IMR-90 (cell line): ENCODE measurements at regions not wholly inside any gene's neighbourhood (a gene's known extent, or its start where the extent isn't known, plus 50 kb on each side); places are given as distances from the start of the nearest gene placed in this dataset.

Source experiments
- ATAC-seq: fragments of 200-7000 bp; cut with Tn5 transposase; 2 replicates; pipeline ENCODE4 v1.9.1; 2020; ENCODE audit warnings: low read depth, mild to moderate bottlenecking, moderate library complexity
- BruUV-seq: library from RNA; stranded (reverse); fragments of 400-500 nt; replicated peaks from 2 replicates; lab custom pipeline; 2021; lab: Mats Ljungman, UMichigan
- CTCF ChIA-PET: fragments of 300-600 bp; formaldehyde crosslinking; extraction: SDS; loops from one replicate; lab custom pipeline; 2021; ENCODE audit warnings: antibody characterized with exemption; lab: Yijun Ruan, JAX
- POLR2A ChIA-PET: fragments of 300-600 bp; sonication (Branson Sonifier 250); formaldehyde crosslinking; loops from one replicate; lab custom pipeline; 2022; ENCODE audit warnings: antibody characterized with exemption; ENCODE audit not compliant: unreplicated experiment; lab: Charles Lee
- DNase-seq: peaks from one replicate; pipeline ENCODE4 v3.0.0; 2013
- H2AFZ ChIP-seq: replicated peaks from 2 replicates; pipeline ENCODE3; 2013; ENCODE audit warnings: low read length, mild to moderate bottlenecking; ENCODE audit not compliant: poor library complexity
- H2AK5ac ChIP-seq: 2 replicates; pipeline ENCODE4 v1.6.1; 2013; ENCODE audit warnings: low read depth, low read length, inconsistent platforms
- H2AK9ac ChIP-seq: replicated peaks from 2 replicates; pipeline ENCODE3; 2013; ENCODE audit warnings: mild to moderate bottlenecking, low read depth, low read length, moderate library complexity; ENCODE audit not compliant: poor library complexity
- H2BK120ac ChIP-seq: 2 replicates; pipeline ENCODE4 v1.6.1; 2013; ENCODE audit warnings: low read depth, low read length, inconsistent platforms
- H2BK15ac ChIP-seq: 3 replicates; pipeline ENCODE4 v1.6.1; 2013; ENCODE audit warnings: low read depth, low read length, inconsistent platforms
- H2BK20ac ChIP-seq: 2 replicates; pipeline ENCODE4 v1.6.1; 2013; ENCODE audit warnings: low read depth, mild to moderate bottlenecking, inconsistent platforms, low read length, moderate library complexity
- H2BK5ac ChIP-seq: 2 replicates; pipeline ENCODE4 v1.6.1; 2013; ENCODE audit warnings: mild to moderate bottlenecking, low read depth, low read length, inconsistent platforms; ENCODE audit not compliant: poor library complexity, severe bottlenecking
- H3K14ac ChIP-seq: replicated peaks from 2 replicates; pipeline ENCODE4 v1.6.1; 2013; ENCODE audit warnings: low read depth, low read length, inconsistent platforms
- H3K18ac ChIP-seq: 2 replicates; pipeline ENCODE4 v1.6.1; 2013; ENCODE audit warnings: low read depth, low read length, control low read depth
- H3K23ac ChIP-seq: 2 replicates; pipeline ENCODE4 v1.6.1; 2013; ENCODE audit warnings: low read depth, low read length, inconsistent platforms
- H3K27ac ChIP-seq: 2 replicates; pipeline ENCODE4 v1.5.1; 2013; ENCODE audit warnings: mild to moderate bottlenecking, control low read depth, low read length; ENCODE audit not compliant: insufficient read depth
- H3K27me3 ChIP-seq: 2 replicates; pipeline ENCODE4 v1.6.1; 2013; ENCODE audit warnings: low read length; ENCODE audit not compliant: control insufficient read depth, insufficient read depth
- H3K36me3 ChIP-seq: 2 replicates; pipeline ENCODE4 v1.6.1; 2013; ENCODE audit warnings: low read length, mixed read lengths; ENCODE audit not compliant: control insufficient read depth, insufficient read depth
- H3K4ac ChIP-seq: 2 replicates; pipeline ENCODE4 v1.6.1; 2013; ENCODE audit warnings: low read depth, low read length, inconsistent platforms
- H3K4me1 ChIP-seq: 2 replicates; pipeline ENCODE4 v1.6.1; 2013; ENCODE audit warnings: low read length, mixed read lengths; ENCODE audit not compliant: control insufficient read depth, insufficient read depth
- H3K4me2 ChIP-seq: 2 replicates; pipeline ENCODE4 v1.6.1; 2013; ENCODE audit warnings: low read depth, mild to moderate bottlenecking, control low read depth, low read length, moderate library complexity
- H3K4me3 ChIP-seq: 2 replicates; pipeline ENCODE4 v1.5.1; 2013; ENCODE audit warnings: low read depth, mild to moderate bottlenecking, control low read depth, low read length, moderate library complexity; ENCODE audit not compliant: insufficient read depth
- H3K56ac ChIP-seq: 2 replicates; pipeline ENCODE4 v1.6.1; 2013; ENCODE audit warnings: low read length, inconsistent platforms; ENCODE audit not compliant: insufficient read depth; ENCODE audit errors: extremely low read depth
- H3K79me1 ChIP-seq, 2 experiments: 2 replicates each; pipeline ENCODE4 v1.6.1; 2013; ENCODE audit warnings: low read length in 2 of 2, inconsistent platforms in 1 of 2, low read depth in 1 of 2
- H3K9ac ChIP-seq: 2 replicates; pipeline ENCODE4 v1.6.1; 2013; ENCODE audit warnings: low read depth, low read length, control low read depth
- H3K9me1 ChIP-seq: 2 replicates; pipeline ENCODE4 v1.6.1; 2013; ENCODE audit warnings: low read length, inconsistent platforms; ENCODE audit not compliant: insufficient read depth
- H3K9me3 ChIP-seq: 2 replicates; pipeline ENCODE4 v1.6.1; 2013; ENCODE audit warnings: low read length; ENCODE audit not compliant: control insufficient read depth, insufficient read depth
- H4K20me1 ChIP-seq: 2 replicates; pipeline ENCODE4 v1.6.1; 2013; ENCODE audit warnings: low read length, inconsistent platforms; ENCODE audit not compliant: insufficient read depth
- H4K5ac ChIP-seq: 2 replicates; pipeline ENCODE4 v1.6.1; 2013; ENCODE audit warnings: mild to moderate bottlenecking, low read depth, low read length, control low read depth
- H4K8ac ChIP-seq, 2 experiments: 2 replicates each; pipeline ENCODE4 v1.6.1; 2013; ENCODE audit warnings: low read depth in 2 of 2, low read length in 2 of 2, control low read depth in 1 of 2, inconsistent platforms in 1 of 2
- H4K91ac ChIP-seq: 2 replicates; pipeline ENCODE4 v1.6.1; 2013; ENCODE audit warnings: low read depth, low read length, inconsistent platforms; ENCODE audit not compliant: insufficient read depth
- BHLHE40 ChIP-seq: fragments of 150-350 bp; IDR thresholded peaks from 2 replicates; pipeline ENCODE4 v1.6.1; 2016; ENCODE audit warnings: mild to moderate bottlenecking, low read depth, low read length
- CHD1 ChIP-seq: IDR thresholded peaks from 2 replicates; pipeline ENCODE4 v1.6.1; 2012; ENCODE audit warnings: low read depth, low read length, improper control_type of control experiment
- ELK1 ChIP-seq: fragments of 150-350 bp; IDR thresholded peaks from 2 replicates; pipeline ENCODE4 v1.6.1; 2016; ENCODE audit warnings: low read depth, mild to moderate bottlenecking, low read length, moderate library complexity, borderline replicate concordance
- MAFK ChIP-seq: IDR thresholded peaks from 2 replicates; pipeline ENCODE4 v1.6.1; 2012; ENCODE audit warnings: low read depth, low read length, improper control_type of control experiment
- MAZ ChIP-seq: IDR thresholded peaks from 2 replicates; pipeline ENCODE4 v1.6.1; 2012; ENCODE audit warnings: low read depth, mild to moderate bottlenecking, low read length, improper control_type of control experiment, moderate library complexity, borderline replicate concordance
- MXI1 ChIP-seq: IDR thresholded peaks from 2 replicates; pipeline ENCODE4 v1.6.1; 2012; ENCODE audit warnings: low read depth, mild to moderate bottlenecking, low read length, moderate library complexity, borderline replicate concordance
- NFE2L2 ChIP-seq: fragments of 150-350 bp; IDR thresholded peaks from 2 replicates; pipeline ENCODE4 v1.6.1; 2016; ENCODE audit warnings: low read depth, mild to moderate bottlenecking, low read length
- RAD21 ChIP-seq: IDR thresholded peaks from 2 replicates; pipeline ENCODE4 v1.6.1; 2012; ENCODE audit warnings: low read length, improper control_type of control experiment
- RFX5 ChIP-seq: IDR thresholded peaks from 2 replicates; pipeline ENCODE4 v1.8.0; 2012; ENCODE audit warnings: low read depth, mild to moderate bottlenecking, low read length, moderate library complexity
- SMC3 ChIP-seq: fragments of 150-350 bp; IDR thresholded peaks from 2 replicates; pipeline ENCODE4 v1.6.1; 2016; ENCODE audit warnings: low read depth, mild to moderate bottlenecking, antibody characterized with exemption, low read length, moderate library complexity
- USF2 ChIP-seq: fragments of 150-350 bp; IDR thresholded peaks from 2 replicates; pipeline ENCODE4 v1.6.1; 2017; ENCODE audit warnings: mild to moderate bottlenecking, antibody characterized with exemption, low read length, low read depth
- whole genome bisulfite sequencing, 2 experiments: methylation state at CpG; one replicate each; pipeline versions ENCODE4 v1.1.5 to v1.1.7; 2013; ENCODE audit warnings: missing lambda C conversion rate in 2 of 2; ENCODE audit not compliant: insufficient read length in 1 of 2; ENCODE audit errors: extremely low coverage in 2 of 2; 5-methylcytosine and 5-hydroxymethylcytosine counted together
- dilution Hi-C: fragments of 300-500 bp; cut with HindIII; formaldehyde crosslinking; loops from one replicate; pipeline ENCODE4 v1.14.3; 2018; ENCODE audit warnings: low sequenced_read_pairs; ENCODE audit not compliant: unreplicated experiment
- in situ Hi-C: fragments of 300-500 bp; cut with MboI; formaldehyde crosslinking; loops from 3 replicates; pipeline ENCODE4 v1.14.3; 2019; ENCODE audit warnings: low sequenced_read_pairs, inconsistent platforms, mixed read lengths
- intact Hi-C: fragments of 100-400 bp; cut with micrococcal nuclease; formaldehyde crosslinking; loops from 2 replicates; pipeline ENCODE4 v1.10.0; 2022

- WGBS, 2 experiments: no CpG with 5 or more reads among the region's 4 CpGs
- Histone ChIP-seq H3K9me3 (no peaks in the 10 kb centered on the region), H3K27ac (no peak overlapping the region), H2BK120ac (no peak overlapping the region), H4K20me1 (no peaks in the 10 kb centered on the region), H3K4me2 (no peak overlapping the region), H3K4ac (no peak overlapping the region), H3K27me3 (no peaks in the 10 kb centered on the region), H3K79me1 (no peaks in the 10 kb centered on the region), H4K91ac (no peak overlapping the region), H2AFZ (no peak overlapping the region), H2AK9ac (no peak overlapping the region), H2BK5ac (no peak overlapping the region), H3K9ac (no peak overlapping the region), H3K9me1 (no peaks in the 10 kb centered on the region), H3K4me3 (no peak overlapping the region), H3K23ac (no peak overlapping the region), H3K14ac (no peak overlapping the region), H4K8ac (no peak overlapping the region), H3K56ac (no peak overlapping the region; the same call in 1 of the 2 replicates), H2BK20ac (no peak overlapping the region), H2BK15ac (no peak overlapping the region), H3K18ac (no peak overlapping the region), H3K4me1 (peaks cover 4% of the 10 kb centered on the region), H3K36me3 (peaks cover 20% of the 10 kb centered on the region), H2AK5ac (no peak overlapping the region), H4K5ac (no peak overlapping the region)
- no peak for DNase-seq
- CTCF ChIA-PET: no interaction called here
- BruUV-seq: no TSS peak
- in situ Hi-C loops: no loop called here
- dilution Hi-C loops: no loop called here
- peak; percentile 42 for ATAC-seq
- POLR2A ChIA-PET: no interaction called here
- intact Hi-C loops: no loop called here
- TF ChIP-seq MXI1 (no peak), BHLHE40 (no peak), CHD1 (no peak), RFX5 (no peak), SMC3 (no peak), RAD21 (no peak), MAZ (no peak), ELK1 (no peak), MAFK (no peak), NFE2L2 (no peak), USF2 (no peak)
These were observed 87.5 kb downstream of the BLID start for GRCh38 chr11:122028545-122028944.
